ENCODE measurements at regions not wholly inside any gene's neighbourhood (a gene's known extent, or its start where the extent isn't known, plus 50 kb on each side); places are given as distances from the start of the nearest gene placed in this dataset.

- TF ChIP-seq CTCF (IDR thresholded peaks at IDR 0.05; ENCODE audit: low read depth, low read length): no peak
- TF ChIP-seq POLR2A (IDR thresholded peaks at IDR 0.05; ENCODE audit: extremely low read depth, insufficient read length): no peak
- TF ChIP-seq MAX (IDR thresholded peaks at IDR 0.05; ENCODE audit: low read depth, low read length): no peak
- no peak for TF ChIP-seq MYC (IDR thresholded peaks at IDR 0.05; ENCODE audit: low read depth, low read length)
These were observed 448.6 kb downstream of the SETD4 start for GRCh38 chr21:35611708-35612132.
